ENCODE measurements at regions not wholly inside any gene's neighbourhood (a gene's known extent, or its start where the extent isn't known, plus 50 kb on each side); places are given as distances from the start of the nearest gene placed in this dataset.

- TF ChIP-seq, protein P1, sequence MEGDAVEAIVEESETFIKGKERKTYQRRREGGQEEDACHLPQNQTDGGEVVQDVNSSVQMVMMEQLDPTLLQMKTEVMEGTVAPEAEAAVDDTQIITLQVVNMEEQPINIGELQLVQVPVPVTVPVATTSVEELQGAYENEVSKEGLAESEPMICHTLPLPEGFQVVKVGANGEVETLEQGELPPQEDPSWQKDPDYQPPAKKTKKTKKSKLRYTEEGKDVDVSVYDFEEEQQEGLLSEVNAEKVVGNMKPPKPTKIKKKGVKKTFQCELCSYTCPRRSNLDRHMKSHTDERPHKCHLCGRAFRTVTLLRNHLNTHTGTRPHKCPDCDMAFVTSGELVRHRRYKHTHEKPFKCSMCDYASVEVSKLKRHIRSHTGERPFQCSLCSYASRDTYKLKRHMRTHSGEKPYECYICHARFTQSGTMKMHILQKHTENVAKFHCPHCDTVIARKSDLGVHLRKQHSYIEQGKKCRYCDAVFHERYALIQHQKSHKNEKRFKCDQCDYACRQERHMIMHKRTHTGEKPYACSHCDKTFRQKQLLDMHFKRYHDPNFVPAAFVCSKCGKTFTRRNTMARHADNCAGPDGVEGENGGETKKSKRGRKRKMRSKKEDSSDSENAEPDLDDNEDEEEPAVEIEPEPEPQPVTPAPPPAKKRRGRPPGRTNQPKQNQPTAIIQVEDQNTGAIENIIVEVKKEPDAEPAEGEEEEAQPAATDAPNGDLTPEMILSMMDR (IDR thresholded peaks at IDR 0.05), result no peak
- TF ChIP-seq POLR2A (IDR thresholded peaks at IDR 0.05), result no peak
Measured at GRCh38 chrX:114166601-114167000, 417.3 kb upstream of the HTR2C start.
